Activated CD8-positive, alpha-beta memory T cell treated with anti-CD3 and anti-CD28 coated beads for 48 hours (primary cell): ENCODE measurements at regions not wholly inside any gene's neighbourhood (a gene's known extent, or its start where the extent isn't known, plus 50 kb on each side); places are given as distances from the start of the nearest gene placed in this dataset.

Experiments used
- DNase-seq, 3 experiments: peaks; one replicate each; pipeline ENCODE4 v3.0.0-alpha.2; 2020; ENCODE audit warnings: low read depth in 2 of 3, low spot score in 2 of 3

DNA sequence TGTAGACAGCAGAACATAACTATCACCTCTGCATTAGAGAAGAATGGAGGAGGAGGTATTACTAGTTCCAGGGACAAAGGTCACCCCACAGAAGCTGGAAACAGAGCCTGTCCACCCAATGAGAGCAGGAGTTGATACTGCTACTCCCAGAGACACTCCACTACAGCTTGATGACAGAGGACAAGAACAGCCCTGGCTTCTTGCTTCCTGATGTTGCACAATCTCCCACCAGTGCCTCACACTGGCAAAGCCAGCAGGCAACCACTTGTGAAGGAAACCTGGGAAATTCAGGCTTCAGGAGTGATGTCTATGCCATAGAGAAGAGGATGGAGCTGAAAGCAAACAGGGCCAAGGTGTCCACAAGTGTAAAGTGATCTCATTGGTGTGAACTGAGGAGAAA is 78.0 kb upstream of the POU1F1 start:
- DNase-seq, result no peak

DNA sequence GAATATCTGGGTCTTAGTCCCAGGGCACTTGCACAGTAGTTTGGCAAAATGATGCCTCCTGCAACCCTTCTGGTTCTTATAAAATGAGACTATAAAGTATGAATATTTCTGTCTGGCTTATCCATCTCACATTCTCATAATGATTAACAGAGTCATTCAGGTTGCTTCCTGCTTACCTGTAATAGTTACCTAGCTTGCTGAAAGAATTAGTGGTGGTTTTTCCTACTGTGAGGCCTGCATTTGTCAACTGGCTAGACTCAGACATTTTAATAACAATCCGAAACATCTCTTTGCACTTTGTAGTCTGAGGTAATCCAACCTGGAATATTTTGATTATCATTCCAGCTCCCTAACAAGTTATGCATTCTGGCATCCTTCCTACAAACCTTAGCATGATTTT is 75.6 kb upstream of the POU1F1 start:
- no peak for DNase-seq

DNA sequence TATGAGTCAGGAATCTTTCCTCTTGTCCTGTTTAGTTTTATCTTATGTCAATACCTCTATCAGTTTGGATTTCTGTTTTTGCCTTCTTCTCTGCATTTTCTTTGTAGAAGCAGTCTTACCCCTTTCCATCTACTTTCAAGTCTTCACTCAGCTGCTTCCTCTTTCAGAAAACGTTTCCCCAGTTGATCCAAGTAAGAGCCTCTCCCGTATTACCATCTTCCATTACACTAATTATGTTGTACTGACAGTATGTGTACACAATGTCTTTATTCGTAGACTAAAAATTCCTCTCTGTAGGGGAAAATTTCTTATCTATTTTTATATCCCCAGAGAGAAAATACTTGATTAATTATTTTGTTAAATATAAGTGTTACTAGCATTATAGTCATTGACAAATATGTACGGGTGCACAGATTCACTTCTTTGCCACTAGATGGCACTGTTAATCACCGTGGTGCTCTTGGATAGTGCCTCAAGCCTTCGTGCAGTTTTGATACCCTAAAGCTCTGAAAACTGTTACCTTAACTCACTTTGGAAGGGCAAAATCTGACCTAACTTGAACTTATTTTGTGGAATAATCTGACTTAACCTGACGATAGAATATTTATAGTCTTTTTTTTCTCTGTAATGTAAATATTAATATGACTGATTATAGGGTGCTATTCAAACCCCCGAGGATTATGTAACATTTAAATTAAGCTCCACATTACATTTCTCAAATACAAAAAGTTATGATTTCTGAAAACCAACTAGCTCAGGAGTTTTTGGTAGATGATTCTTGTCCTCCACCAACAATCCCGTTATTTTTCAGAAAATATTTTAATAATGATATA is 74.2 kb upstream of the POU1F1 start:
- no peak for DNase-seq

DNA sequence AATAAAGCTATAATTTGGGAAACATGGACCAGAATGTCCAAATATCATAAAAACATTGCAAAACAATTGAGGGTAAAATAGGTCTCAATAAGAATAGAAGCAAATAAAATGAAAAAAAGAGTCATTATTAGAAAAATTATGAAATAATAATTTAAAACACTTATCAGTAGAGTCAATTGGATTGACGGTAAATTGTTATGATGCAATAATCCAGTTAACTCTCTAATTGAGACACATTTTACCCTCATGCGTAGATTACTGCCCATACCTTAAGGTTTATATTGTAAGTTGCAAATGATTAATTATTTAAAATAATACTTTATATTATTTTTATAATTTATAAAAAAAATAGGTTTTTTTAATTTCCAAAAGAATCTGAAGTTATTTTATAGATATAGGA is 73.4 kb upstream of the POU1F1 start:
- no peak for DNase-seq

DNA sequence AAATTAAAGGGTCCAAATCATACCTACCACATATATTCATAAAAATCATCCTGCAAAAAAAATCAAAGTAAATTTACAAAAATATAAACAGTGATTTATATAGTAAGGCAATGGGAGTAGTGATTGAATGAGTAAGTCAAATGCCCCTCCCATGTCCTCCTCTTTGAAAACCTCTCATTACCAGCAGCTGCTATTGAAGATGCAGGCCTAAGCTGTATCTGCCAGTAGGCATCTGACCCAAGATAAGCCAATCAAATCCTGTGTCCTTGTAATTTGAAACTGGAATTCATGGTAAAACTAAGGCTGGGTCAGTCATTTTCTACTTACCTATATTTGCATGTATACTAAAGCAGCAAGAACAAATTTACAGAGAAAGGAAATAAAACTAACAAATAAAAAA is 60.4 kb upstream of the POU1F1 start:
- no peak for DNase-seq

DNA sequence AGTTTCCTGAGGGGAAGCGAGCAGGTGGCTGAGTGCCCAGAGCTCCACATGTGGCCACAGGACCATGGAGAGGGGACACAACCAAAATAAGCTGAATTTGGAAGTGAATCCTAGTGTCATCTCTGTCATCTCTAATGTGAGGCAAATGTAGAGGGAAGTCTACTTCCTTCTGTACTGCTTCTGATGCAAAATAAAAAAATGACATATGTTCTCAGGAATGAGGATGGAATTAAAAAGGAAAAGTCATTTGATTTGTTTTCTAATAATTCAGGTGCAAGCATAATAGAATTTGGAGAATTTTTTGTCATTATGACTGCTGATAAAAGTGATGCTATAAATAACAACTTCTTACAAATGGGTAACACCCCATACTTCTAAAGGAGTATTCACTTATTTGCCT is 59.5 kb upstream of the POU1F1 start:
- no peak for DNase-seq

DNA sequence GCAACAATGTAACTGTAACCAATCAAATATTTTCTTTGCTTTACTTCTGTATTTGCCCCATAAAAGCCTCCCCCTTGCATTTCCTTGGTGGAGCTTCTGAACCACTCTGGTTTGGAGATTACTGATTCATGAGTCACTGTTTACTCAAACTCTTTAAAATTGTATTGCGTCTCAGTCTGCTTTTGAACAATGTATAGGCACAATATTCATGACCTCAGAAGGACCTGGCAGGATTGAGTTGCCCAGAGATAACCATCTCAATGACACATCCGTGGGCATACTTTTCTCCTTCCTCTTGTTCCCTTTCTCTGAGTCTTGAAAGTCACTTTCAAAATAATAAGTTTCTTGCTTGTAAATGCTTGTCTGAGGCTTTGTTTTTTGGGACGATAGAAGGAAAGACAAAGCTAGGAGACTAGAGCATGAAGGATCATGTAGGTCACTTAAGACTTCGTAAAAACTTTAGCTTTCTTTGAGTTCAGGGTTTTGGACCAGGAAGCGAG is 57.1 kb upstream of the POU1F1 start:
- DNase-seq, result no peak

DNA sequence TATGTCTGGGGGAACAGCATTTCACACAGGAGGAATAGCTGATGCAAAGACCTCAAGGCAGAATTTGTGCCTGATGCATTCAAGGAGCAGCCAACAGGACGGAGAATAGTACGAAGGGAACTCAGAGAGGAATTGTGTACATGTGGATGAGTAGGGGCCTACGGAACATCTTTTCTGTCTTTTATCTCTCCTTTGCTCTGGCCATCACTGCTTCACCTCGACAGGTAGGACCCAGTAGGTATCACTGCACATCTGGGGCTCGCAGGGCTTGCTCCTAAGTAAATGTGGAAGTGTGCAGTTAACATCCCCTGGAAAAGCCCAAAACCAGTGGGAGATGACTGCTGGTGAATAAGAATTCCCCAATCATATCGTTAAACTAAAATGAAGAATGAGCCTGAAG is 56.4 kb upstream of the POU1F1 start:
- DNase-seq, result no peak

DNA sequence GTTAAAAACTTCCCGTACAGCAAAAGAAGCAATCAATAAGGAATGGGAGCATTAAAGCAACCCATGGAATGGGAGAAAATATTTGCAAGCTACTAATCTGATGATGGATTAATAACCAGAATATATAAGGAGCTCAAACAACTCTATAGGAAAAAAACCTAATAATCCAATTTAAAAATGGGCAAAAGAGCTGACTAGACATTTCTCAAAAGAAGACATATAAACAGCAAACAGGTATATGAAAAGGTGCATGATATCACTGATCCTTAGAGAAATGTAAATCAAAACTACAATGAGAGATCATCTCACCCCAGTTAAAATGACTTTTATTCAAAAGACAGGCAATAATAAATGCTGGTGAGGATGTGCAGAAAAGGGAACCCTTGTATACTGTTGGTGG is 52.7 kb upstream of the POU1F1 start:
- DNase-seq, result no peak
